Caco-2 (cell line): ENCODE measurements at regions not wholly inside any gene's neighbourhood (a gene's known extent, or its start where the extent isn't known, plus 50 kb on each side); places are given as distances from the start of the nearest gene placed in this dataset.

Source experiments
- BruUV-seq: library from RNA; stranded (reverse); fragments of 400-500 nt; replicated peaks from 2 replicates; lab custom pipeline; 2021; lab: Mats Ljungman, UMichigan
- CTCF ChIA-PET: fragments of 300-600 bp; sonication (Branson Sonifier 250); formaldehyde crosslinking; loops from one replicate; lab custom pipeline; 2022; ENCODE audit warnings: antibody characterized with exemption; lab: Charles Lee
- POLR2A ChIA-PET: fragments of 300-600 bp; sonication (Branson Sonifier 250); formaldehyde crosslinking; loops from one replicate; lab custom pipeline; 2022; ENCODE audit warnings: antibody characterized with exemption; lab: Charles Lee
- DNase-seq, 2 experiments: peaks; one replicate each; pipeline versions ENCODE4 v3.0.0 to v3.0.0-alpha.2; 2020 to 2022
- H3K27me3 ChIP-seq: replicated peaks from 2 replicates; pipeline ENCODE4 v1.6.0; 2011; ENCODE audit warnings: low read length; ENCODE audit not compliant: control insufficient read depth, insufficient read depth
- H3K36me3 ChIP-seq: 2 replicates; pipeline ENCODE4 v1.5.1; 2011; ENCODE audit warnings: low read length; ENCODE audit not compliant: control insufficient read depth, insufficient read depth
- H3K4me1 ChIP-seq: fragments of 250-450 bp; sonication (Bioruptor Pico); 2 replicates; pipeline ENCODE4 v1.5.1; 2020; ENCODE audit warnings: mild to moderate bottlenecking
- H3K4me3 ChIP-seq: 2 replicates; pipeline ENCODE4 v1.5.1; 2011; ENCODE audit warnings: low read depth, mild to moderate bottlenecking, control low read depth, low read length
- H3K9me3 ChIP-seq: fragments of 250-450 bp; sonication (Bioruptor Pico); 2 replicates; pipeline ENCODE4 v1.5.1; 2020; ENCODE audit warnings: mild to moderate bottlenecking, moderate library complexity
- H3K27ac Mint-ChIP-seq: one replicate; pipeline ENCODE4 v1.8.0; 2022; ENCODE audit warnings: mixed read lengths; ENCODE audit not compliant: unreplicated experiment
- H3K27me3 Mint-ChIP-seq: one replicate; pipeline ENCODE4 v1.8.0; 2022; ENCODE audit warnings: mixed read lengths; ENCODE audit not compliant: insufficient read depth, unreplicated experiment
- H3K36me3 Mint-ChIP-seq: one replicate; pipeline ENCODE4 v1.8.0; 2022; ENCODE audit warnings: mild to moderate bottlenecking, mixed read lengths; ENCODE audit not compliant: insufficient read depth, unreplicated experiment
- H3K4me1 Mint-ChIP-seq: one replicate; pipeline ENCODE4 v1.8.0; 2022; ENCODE audit warnings: low read depth, mixed read lengths; ENCODE audit not compliant: unreplicated experiment
- H3K4me3 Mint-ChIP-seq: one replicate; pipeline ENCODE4 v1.8.0; 2022; ENCODE audit warnings: mild to moderate bottlenecking, moderate library complexity, mixed read lengths; ENCODE audit not compliant: unreplicated experiment
- H3K9me3 Mint-ChIP-seq: one replicate; pipeline ENCODE4 v1.8.0; 2022; ENCODE audit warnings: mixed read lengths; ENCODE audit not compliant: unreplicated experiment
- CTCF ChIP-seq, 2 experiments: fragments of 200-600 bp in 1 of 2; IDR thresholded peaks; 1 replicate in 1 of 2; 2 replicates in 1 of 2; pipeline versions ENCODE4 v1.5.1 to v1.8.0; 2011 to 2022; ENCODE audit warnings: antibody characterized with exemption in 1 of 2, control low read depth in 1 of 2, inconsistent platforms in 1 of 2, low read depth in 1 of 2, low read length in 1 of 2, mild to moderate bottlenecking in 1 of 2, moderate library complexity in 1 of 2; ENCODE audit not compliant: insufficient read depth in 1 of 2, severe bottlenecking in 1 of 2, unreplicated experiment in 1 of 2
- intact Hi-C: fragments of 100-400 bp; cut with micrococcal nuclease; formaldehyde crosslinking; loops from one replicate; pipeline ENCODE4 v1.10.0; 2022; ENCODE audit not compliant: unreplicated experiment

GRCh38 chr20:61166324-61166723 lies 85.7 kb upstream of the CDH4 start:
- CTCF ChIA-PET: no interaction called here
- H3K4me3 Mint-ChIP-seq: no peak overlapping the region
- H3K36me3 Mint-ChIP-seq: no peaks in the 10 kb centered on the region
- H3K36me3 ChIP-seq: no peaks in the 10 kb centered on the region
- H3K4me1 Mint-ChIP-seq: no peaks in the 10 kb centered on the region
- no peaks in the 10 kb centered on the region for H3K27me3 ChIP-seq
- DNase-seq: no peak
- H3K4me1 ChIP-seq: no peaks in the 10 kb centered on the region
- intact Hi-C loops: no loop called here
- H3K27me3 Mint-ChIP-seq: peaks cover 13% of the 10 kb centered on the region
- no peak overlapping the region for H3K4me3 ChIP-seq
- no TSS peak for BruUV-seq
- no peak overlapping the region for H3K27ac Mint-ChIP-seq
- H3K9me3 Mint-ChIP-seq: no peaks in the 10 kb centered on the region
- H3K9me3 ChIP-seq: no peaks in the 10 kb centered on the region
- POLR2A ChIA-PET: no interaction called here
- no peak for TF ChIP-seq CTCF (IDR thresholded peaks at IDR 0.05; ENCODE audit: insufficient read depth in 1 of 2, low read depth in 1 of 2, low read length in 1 of 2, severe bottlenecking in 1 of 2, unreplicated experiment in 1 of 2)

GRCh38 chr20:61168605-61169004 lies 83.5 kb upstream of the CDH4 start:
- no TSS peak for BruUV-seq
- ChIA-PET CTCF (no interaction called here), POLR2A (no interaction called here)

GRCh38 chr20:61169874-61170273 lies 82.2 kb upstream of the CDH4 start:
- H3K36me3 ChIP-seq: no peaks in the 10 kb centered on the region
- no peaks in the 10 kb centered on the region for H3K4me1 Mint-ChIP-seq
- intact Hi-C loops: no loop called here
- H3K27me3 Mint-ChIP-seq: peaks cover 7% of the 10 kb centered on the region
- H3K36me3 Mint-ChIP-seq: no peaks in the 10 kb centered on the region
- no peak overlapping the region for H3K4me3 ChIP-seq
- CTCF ChIA-PET: no interaction called here
- H3K27me3 ChIP-seq: no peaks in the 10 kb centered on the region
- no TSS peak for BruUV-seq
- H3K9me3 Mint-ChIP-seq: no peaks in the 10 kb centered on the region
- POLR2A ChIA-PET: no interaction called here
- H3K27ac Mint-ChIP-seq: no peak overlapping the region
- H3K9me3 ChIP-seq: no peaks in the 10 kb centered on the region; the same call in 1 of the 2 replicates
- peak in 1 of 2 experiments; percentile 29 for DNase-seq
- H3K4me3 Mint-ChIP-seq: no peak overlapping the region
- TF ChIP-seq CTCF (IDR thresholded peaks at IDR 0.05; ENCODE audit: insufficient read depth in 1 of 2, low read depth in 1 of 2, low read length in 1 of 2, severe bottlenecking in 1 of 2, unreplicated experiment in 1 of 2): no peak
- H3K4me1 ChIP-seq: no peaks in the 10 kb centered on the region

More at GRCh38 chr20:61168605-61169004, 83.5 kb upstream of the CDH4 start:
- TF ChIP-seq CTCF (IDR thresholded peaks at IDR 0.05; ENCODE audit: insufficient read depth in 1 of 2, low read depth in 1 of 2, low read length in 1 of 2, severe bottlenecking in 1 of 2, unreplicated experiment in 1 of 2): no peak
- intact Hi-C loops: no loop called here
- Histone ChIP-seq H3K4me1 (no peaks in the 10 kb centered on the region), H3K36me3 (no peaks in the 10 kb centered on the region), H3K27me3 (no peaks in the 10 kb centered on the region), H3K4me3 (no peak overlapping the region), H3K9me3 (no peaks in the 10 kb centered on the region; the same call in 1 of the 2 replicates)
- H3K36me3 Mint-ChIP-seq: no peaks in the 10 kb centered on the region
- H3K9me3 Mint-ChIP-seq: no peaks in the 10 kb centered on the region
- H3K27ac Mint-ChIP-seq: no peak overlapping the region
- no peaks in the 10 kb centered on the region for H3K4me1 Mint-ChIP-seq
- no peak for DNase-seq
- no peak overlapping the region for H3K4me3 Mint-ChIP-seq
- H3K27me3 Mint-ChIP-seq: peaks cover 12% of the 10 kb centered on the region
